Activated CD4-positive, alpha-beta T cell treated with anti-CD3 and anti-CD28 coated beads, Interleukin-2, amount 10 ng/mL, durations not matched to agents 24 days and 14 days (primary cell): ENCODE measurements at regions not wholly inside any gene's neighbourhood (a gene's known extent, or its start where the extent isn't known, plus 50 kb on each side); places are given as distances from the start of the nearest gene placed in this dataset.

Source experiments
- DNase-seq: peaks from one replicate; pipeline ENCODE4 v3.0.0; 2022
- H3K27ac Mint-ChIP-seq: one replicate; pipeline ENCODE4 v1.8.0; 2022; ENCODE audit warnings: mild to moderate bottlenecking, mixed read lengths
- H3K27me3 Mint-ChIP-seq: one replicate; pipeline ENCODE4 v1.8.0; 2022; ENCODE audit warnings: mixed read lengths
- H3K36me3 Mint-ChIP-seq: one replicate; pipeline ENCODE4 v1.8.0; 2022; ENCODE audit warnings: low read depth, mild to moderate bottlenecking, mixed read lengths
- H3K4me1 Mint-ChIP-seq: one replicate; pipeline ENCODE4 v1.8.0; 2021; ENCODE audit warnings: mixed read lengths
- H3K4me3 Mint-ChIP-seq: one replicate; pipeline ENCODE4 v1.8.0; 2022; ENCODE audit warnings: mild to moderate bottlenecking, moderate library complexity, mixed read lengths
- H3K9me3 Mint-ChIP-seq: one replicate; pipeline ENCODE4 v1.8.0; 2021; ENCODE audit warnings: mixed read lengths
- intact Hi-C: fragments of 100-400 bp; cut with micrococcal nuclease; formaldehyde crosslinking; loops from one replicate; pipeline ENCODE4 v1.15.1; 2023

DNA sequence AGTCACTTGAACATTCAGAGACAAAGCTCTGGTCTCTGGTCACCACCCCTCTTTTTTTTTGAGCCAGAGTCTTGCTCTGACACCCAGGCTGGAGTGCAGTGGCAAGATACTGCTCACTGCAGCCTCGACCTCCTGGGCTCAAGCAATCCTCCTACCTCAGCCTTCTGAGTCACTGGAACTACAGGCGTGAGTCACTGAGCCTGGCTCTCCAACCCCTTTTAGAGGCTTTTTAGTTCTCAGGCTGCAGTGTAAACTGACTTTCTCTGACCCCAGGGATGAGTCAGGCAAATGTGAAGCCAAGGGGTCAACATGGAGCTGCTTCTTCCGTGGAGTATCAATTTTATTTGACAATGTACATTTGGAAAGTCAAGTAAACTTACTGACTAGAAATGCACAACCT is 229.2 kb downstream of the PTTG2 start:
- peaks cover under 1% of the 10 kb centered on the region for H3K9me3 Mint-ChIP-seq
- no peaks in the 10 kb centered on the region for H3K36me3 Mint-ChIP-seq
- intact Hi-C loops = no loop called here
- no peak overlapping the region for H3K27ac Mint-ChIP-seq
- no peak for DNase-seq
- no peak overlapping the region for H3K4me3 Mint-ChIP-seq
- H3K4me1 Mint-ChIP-seq = peaks cover 1% of the 10 kb centered on the region
- peaks cover 29% of the 10 kb centered on the region for H3K27me3 Mint-ChIP-seq

- DNase-seq = no peak
- intact Hi-C loops = no loop called here
Measured at GRCh38 chr4:38190717-38191178, 230.6 kb downstream of the PTTG2 start.

GRCh38 chr4:38192516-38192915 is 232.3 kb downstream of the PTTG2 start:
- Mint-ChIP-seq H3K27me3 (peaks cover 25% of the 10 kb centered on the region), H3K9me3 (peaks cover 4% of the 10 kb centered on the region), H3K36me3 (no peaks in the 10 kb centered on the region), H3K4me3 (no peak overlapping the region), H3K4me1 (peaks cover 1% of the 10 kb centered on the region), H3K27ac (no peak overlapping the region)
- intact Hi-C loops = no loop called here
- DNase-seq = no peak

More at GRCh38 chr4:38190717-38191178, 230.6 kb downstream of the PTTG2 start:
- H3K27me3 Mint-ChIP-seq = peaks cover 34% of the 10 kb centered on the region
- peaks cover 4% of the 10 kb centered on the region for H3K9me3 Mint-ChIP-seq
- peaks cover 1% of the 10 kb centered on the region for H3K4me1 Mint-ChIP-seq
- no peak overlapping the region for H3K4me3 Mint-ChIP-seq
- H3K36me3 Mint-ChIP-seq = no peaks in the 10 kb centered on the region
- no peak overlapping the region for H3K27ac Mint-ChIP-seq

- H3K4me3 Mint-ChIP-seq = no peak overlapping the region
- peaks cover 4% of the 10 kb centered on the region for H3K9me3 Mint-ChIP-seq
- H3K27me3 Mint-ChIP-seq = peaks cover 25% of the 10 kb centered on the region
- peaks cover 1% of the 10 kb centered on the region for H3K4me1 Mint-ChIP-seq
- no peak for DNase-seq
- intact Hi-C loops = no loop called here
- no peaks in the 10 kb centered on the region for H3K36me3 Mint-ChIP-seq
- no peak overlapping the region for H3K27ac Mint-ChIP-seq
Measured at GRCh38 chr4:38193236-38193863, 233.2 kb downstream of the PTTG2 start.

DNA sequence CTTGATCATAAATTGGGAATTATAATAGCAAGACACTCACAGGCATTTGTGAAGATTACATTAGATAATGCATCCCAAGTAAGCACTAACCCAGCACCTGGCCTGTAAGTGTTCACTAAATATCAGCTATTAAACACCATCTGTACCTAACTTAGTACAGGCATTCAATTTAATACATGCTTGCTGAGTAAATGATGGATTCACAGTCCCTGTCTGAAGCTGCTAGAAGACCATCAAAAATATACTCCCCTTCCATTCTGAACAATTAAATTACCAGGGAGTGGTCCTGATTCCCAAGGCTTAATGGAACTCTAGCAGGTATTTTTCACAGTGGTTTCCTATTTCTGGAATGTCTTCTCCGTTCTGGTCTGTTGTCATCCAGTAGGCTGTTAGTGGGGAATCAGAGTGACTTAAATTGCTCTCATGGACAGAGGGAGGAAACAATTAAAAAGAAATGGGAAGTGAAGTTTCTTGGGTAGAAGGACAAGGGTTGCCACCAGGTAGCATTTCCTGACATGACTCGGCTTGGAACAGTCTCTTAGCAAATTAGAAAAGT is 233.9 kb downstream of the PTTG2 start:
- no peak overlapping the region for H3K27ac Mint-ChIP-seq
- intact Hi-C loops = no loop called here
- H3K9me3 Mint-ChIP-seq = peaks cover 4% of the 10 kb centered on the region
- no peak overlapping the region for H3K4me3 Mint-ChIP-seq
- peaks cover 28% of the 10 kb centered on the region for H3K27me3 Mint-ChIP-seq
- peaks cover 1% of the 10 kb centered on the region for H3K4me1 Mint-ChIP-seq
- DNase-seq = no peak
- no peaks in the 10 kb centered on the region for H3K36me3 Mint-ChIP-seq

DNA sequence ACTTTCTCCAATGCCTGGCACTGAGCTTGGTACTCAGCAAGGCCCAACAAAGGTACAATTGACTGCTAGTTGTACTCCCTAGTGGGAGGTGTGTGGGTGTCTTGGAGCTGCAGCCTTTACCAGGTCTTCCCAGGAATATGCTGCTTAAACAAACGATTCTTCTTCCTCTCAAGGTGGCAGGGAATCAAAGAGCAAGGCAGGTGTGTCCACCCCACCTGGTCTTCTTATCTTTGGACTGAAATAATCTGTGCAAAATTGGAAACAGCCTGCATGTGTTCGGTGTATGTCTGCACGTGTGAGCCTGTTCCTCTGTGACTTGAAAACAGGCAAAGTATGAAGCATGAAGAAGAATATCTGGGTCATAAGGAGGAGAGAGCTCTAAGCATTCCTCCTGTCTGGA is 235.3 kb downstream of the PTTG2 start:
- Mint-ChIP-seq H3K4me1 (no peaks in the 10 kb centered on the region), H3K27me3 (peaks cover 23% of the 10 kb centered on the region), H3K4me3 (no peak overlapping the region), H3K27ac (no peak overlapping the region), H3K36me3 (no peaks in the 10 kb centered on the region), H3K9me3 (peaks cover 4% of the 10 kb centered on the region)
- no peak for DNase-seq
- intact Hi-C loops = no loop called here

GRCh38 chr4:38195911-38196310 is 235.7 kb downstream of the PTTG2 start:
- H3K27me3 Mint-ChIP-seq = peaks cover 23% of the 10 kb centered on the region
- no peak overlapping the region for H3K4me3 Mint-ChIP-seq
- H3K36me3 Mint-ChIP-seq = no peaks in the 10 kb centered on the region
- H3K9me3 Mint-ChIP-seq = peaks cover 4% of the 10 kb centered on the region
- no peaks in the 10 kb centered on the region for H3K4me1 Mint-ChIP-seq
- no peak for DNase-seq
- H3K27ac Mint-ChIP-seq = no peak overlapping the region
- intact Hi-C loops = no loop called here

GRCh38 chr4:38202242-38202641 is 242.0 kb downstream of the PTTG2 start:
- no peaks in the 10 kb centered on the region for H3K36me3 Mint-ChIP-seq
- intact Hi-C loops = no loop called here
- H3K4me1 Mint-ChIP-seq = no peaks in the 10 kb centered on the region

GRCh38 chr4:38203609-38204008 is 243.4 kb downstream of the PTTG2 start:
- peaks cover 6% of the 10 kb centered on the region for H3K27me3 Mint-ChIP-seq
- no peaks in the 10 kb centered on the region for H3K36me3 Mint-ChIP-seq
- no peaks in the 10 kb centered on the region for H3K9me3 Mint-ChIP-seq
- H3K4me1 Mint-ChIP-seq = no peaks in the 10 kb centered on the region
- DNase-seq = no peak
- no peak overlapping the region for H3K27ac Mint-ChIP-seq
- intact Hi-C loops = no loop called here
- no peak overlapping the region for H3K4me3 Mint-ChIP-seq

More at GRCh38 chr4:38202242-38202641, 242.0 kb downstream of the PTTG2 start:
- Mint-ChIP-seq H3K27ac (no peak overlapping the region), H3K9me3 (no peaks in the 10 kb centered on the region), H3K4me3 (no peak overlapping the region), H3K27me3 (peaks cover 8% of the 10 kb centered on the region)
- no peak for DNase-seq

- H3K36me3 Mint-ChIP-seq = no peaks in the 10 kb centered on the region
- H3K27me3 Mint-ChIP-seq = peaks cover 5% of the 10 kb centered on the region
- H3K9me3 Mint-ChIP-seq = no peaks in the 10 kb centered on the region
- no peak overlapping the region for H3K4me3 Mint-ChIP-seq
- no peak overlapping the region for H3K27ac Mint-ChIP-seq
- DNase-seq = no peak
- no peaks in the 10 kb centered on the region for H3K4me1 Mint-ChIP-seq
- intact Hi-C loops = no loop called here
Measured at GRCh38 chr4:38204339-38205035, 244.3 kb downstream of the PTTG2 start.

DNA sequence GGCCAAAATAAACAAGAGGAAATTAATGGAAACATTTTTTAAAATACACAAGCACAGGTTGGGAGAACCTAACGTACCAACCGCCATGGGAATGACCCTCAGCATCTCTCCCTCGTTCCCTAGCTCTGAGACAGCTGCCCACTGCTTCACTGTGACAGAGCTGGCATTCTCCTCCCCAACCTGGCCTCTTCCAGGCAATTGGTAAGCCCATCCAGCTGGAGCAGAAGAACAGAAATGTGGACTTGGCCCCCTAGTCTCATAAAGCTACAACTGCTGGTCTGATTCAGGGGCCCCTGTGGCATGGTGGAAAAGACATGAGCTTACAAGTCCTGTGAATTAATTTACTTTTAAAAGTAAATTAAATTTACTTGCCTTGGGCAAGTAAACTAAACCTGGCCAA is 245.1 kb downstream of the PTTG2 start:
- no peak overlapping the region for H3K4me3 Mint-ChIP-seq
- intact Hi-C loops = no loop called here
- H3K36me3 Mint-ChIP-seq = no peaks in the 10 kb centered on the region
- peaks cover 5% of the 10 kb centered on the region for H3K27me3 Mint-ChIP-seq
- DNase-seq = no peak
- no peaks in the 10 kb centered on the region for H3K9me3 Mint-ChIP-seq
- H3K4me1 Mint-ChIP-seq = no peaks in the 10 kb centered on the region
- H3K27ac Mint-ChIP-seq = no peak overlapping the region

GRCh38 chr4:38207110-38207457 is 246.9 kb downstream of the PTTG2 start:
- intact Hi-C loops = no loop called here
- no peak for DNase-seq
- no peaks in the 10 kb centered on the region for H3K4me1 Mint-ChIP-seq
- H3K9me3 Mint-ChIP-seq = no peaks in the 10 kb centered on the region
- no peak overlapping the region for H3K27ac Mint-ChIP-seq
- H3K36me3 Mint-ChIP-seq = no peaks in the 10 kb centered on the region
- H3K27me3 Mint-ChIP-seq = peaks cover 3% of the 10 kb centered on the region
- H3K4me3 Mint-ChIP-seq = no peak overlapping the region

- Mint-ChIP-seq H3K36me3 (no peaks in the 10 kb centered on the region), H3K27me3 (no peaks in the 10 kb centered on the region), H3K4me1 (no peaks in the 10 kb centered on the region), H3K27ac (no peak overlapping the region), H3K9me3 (no peaks in the 10 kb centered on the region), H3K4me3 (no peak overlapping the region)
- no peak for DNase-seq
- intact Hi-C loops = no loop called here
Measured at GRCh38 chr4:38209654-38210053, 249.5 kb downstream of the PTTG2 start.

DNA sequence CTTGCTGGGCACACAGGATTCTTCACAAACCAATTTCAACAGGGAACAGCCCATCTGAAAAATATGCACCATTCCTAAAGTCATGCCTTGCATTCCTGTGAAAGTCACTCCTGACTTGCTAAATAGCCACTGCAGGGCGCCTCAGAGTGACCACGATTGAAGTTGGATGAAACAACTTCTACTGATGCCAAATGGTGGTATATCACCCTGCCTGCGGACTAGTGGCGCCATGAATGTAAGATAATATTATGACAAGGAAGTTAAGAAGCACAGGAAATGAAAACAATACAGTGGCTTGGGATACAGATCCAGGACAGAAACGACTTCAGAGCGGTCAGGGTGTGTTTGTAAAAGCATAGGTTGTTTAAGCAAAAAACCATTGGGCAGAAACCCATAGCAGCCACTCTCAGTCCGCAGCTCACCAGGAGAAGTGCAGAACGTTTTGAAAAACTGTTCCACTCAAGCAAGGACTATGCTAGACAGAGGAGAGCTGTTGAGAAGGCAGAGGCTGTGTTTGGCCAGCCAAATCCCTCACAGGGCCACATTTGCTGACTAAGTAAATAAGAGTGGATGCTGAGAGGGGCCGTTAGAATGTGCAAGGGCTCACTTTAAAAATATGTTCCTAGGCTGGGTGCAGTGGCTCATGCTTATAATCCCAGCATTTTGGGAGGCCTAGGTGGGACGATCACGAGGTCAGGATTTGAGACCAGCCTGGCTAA is 250.4 kb downstream of the PTTG2 start:
- H3K4me3 Mint-ChIP-seq = no peak overlapping the region
- H3K9me3 Mint-ChIP-seq = no peaks in the 10 kb centered on the region
- intact Hi-C loops = no loop called here
- H3K27ac Mint-ChIP-seq = no peak overlapping the region
- no peak for DNase-seq
- H3K4me1 Mint-ChIP-seq = no peaks in the 10 kb centered on the region
- H3K27me3 Mint-ChIP-seq = no peaks in the 10 kb centered on the region
- no peaks in the 10 kb centered on the region for H3K36me3 Mint-ChIP-seq
